Neuronal stem cell (in vitro differentiated cells): ENCODE measurements at regions not wholly inside any gene's neighbourhood (a gene's known extent, or its start where the extent isn't known, plus 50 kb on each side); places are given as distances from the start of the nearest gene placed in this dataset.

Source experiments
- DNase-seq: peaks from one replicate; pipeline ENCODE4 v3.0.0-alpha.2; 2013; ENCODE audit warnings: low spot score
- H2AFZ ChIP-seq: one replicate; pipeline ENCODE4 v1.6.1; 2013; ENCODE audit warnings: mild to moderate bottlenecking, low read length, inconsistent platforms
- H2AK5ac ChIP-seq: 2 replicates; pipeline ENCODE4 v1.6.1; 2013; ENCODE audit warnings: low read depth, mild to moderate bottlenecking, inconsistent platforms, low read length, moderate library complexity, mixed read lengths
- H2BK120ac ChIP-seq: 2 replicates; pipeline ENCODE4 v1.6.1; 2013; ENCODE audit warnings: low read depth, mild to moderate bottlenecking, inconsistent platforms, low read length, moderate library complexity, mixed read lengths
- H2BK12ac ChIP-seq: one replicate; pipeline ENCODE4 v1.6.1; 2013; ENCODE audit warnings: low read length, inconsistent platforms
- H2BK15ac ChIP-seq: 2 replicates; pipeline ENCODE4 v1.6.1; 2013; ENCODE audit warnings: mild to moderate bottlenecking, low read length, inconsistent platforms, mixed read lengths
- H2BK5ac ChIP-seq: one replicate; pipeline ENCODE4 v1.6.1; 2013; ENCODE audit warnings: inconsistent platforms, mild to moderate bottlenecking, low read length, moderate library complexity
- H3K14ac ChIP-seq: one replicate; pipeline ENCODE4 v1.6.1; 2013; ENCODE audit warnings: low read length, inconsistent platforms
- H3K18ac ChIP-seq: 2 replicates; pipeline ENCODE4 v1.6.1; 2013; ENCODE audit warnings: low read length, inconsistent platforms
- H3K23ac ChIP-seq: 2 replicates; pipeline ENCODE4 v1.6.1; 2013; ENCODE audit warnings: low read depth, mild to moderate bottlenecking, mixed read lengths, low read length, inconsistent platforms; ENCODE audit not compliant: poor library complexity
- H3K27ac ChIP-seq: replicated peaks from 3 replicates; pipeline ENCODE4 v1.5.1; 2013; ENCODE audit warnings: low read length, inconsistent platforms
- H3K27me3 ChIP-seq, 3 experiments: 2 replicates each; pipeline ENCODE4 v1.6.1; 2013; ENCODE audit warnings: low read length in 3 of 3, mild to moderate bottlenecking in 2 of 3, inconsistent platforms in 1 of 3, low read depth in 1 of 3, mixed read lengths in 1 of 3, moderate library complexity in 1 of 3; ENCODE audit not compliant: control insufficient read depth in 3 of 3, insufficient read depth in 3 of 3
- H3K36me3 ChIP-seq, 2 donors: replicated peaks in 1 of 2; 2 replicates each; pipeline ENCODE4 v1.6.1; 2013; ENCODE audit warnings: low read length in 2 of 2; ENCODE audit not compliant: control insufficient read depth in 2 of 2, insufficient read depth in 2 of 2
- H3K4ac ChIP-seq: 2 replicates; pipeline ENCODE4 v1.6.1; 2013; ENCODE audit warnings: inconsistent platforms, mild to moderate bottlenecking, low read length, moderate library complexity
- H3K4me1 ChIP-seq, 2 donors: 1 replicate in 1 of 2; 2 replicates in 1 of 2; pipeline ENCODE4 v1.6.1; 2013; ENCODE audit warnings: low read length in 2 of 2, low read depth in 1 of 2; ENCODE audit not compliant: control insufficient read depth in 2 of 2, insufficient read depth in 1 of 2
- H3K4me2 ChIP-seq: one replicate; pipeline ENCODE4 v1.6.1; 2013; ENCODE audit warnings: mild to moderate bottlenecking, low read length, inconsistent platforms; ENCODE audit not compliant: insufficient read depth, poor library complexity, severe bottlenecking
- H3K4me3 ChIP-seq, 2 donors: 2 replicates each; pipeline ENCODE4 v1.5.1; 2013; ENCODE audit warnings: low read length in 2 of 2, mild to moderate bottlenecking in 2 of 2, inconsistent platforms in 1 of 2, moderate library complexity in 1 of 2
- H3K79me1 ChIP-seq: one replicate; pipeline ENCODE4 v1.6.1; 2013; ENCODE audit warnings: low read depth, mild to moderate bottlenecking, inconsistent platforms, low read length, moderate library complexity
- H3K9ac ChIP-seq: one replicate; pipeline ENCODE4 v1.6.1; 2013; ENCODE audit warnings: mild to moderate bottlenecking, low read depth, low read length, inconsistent platforms; ENCODE audit not compliant: poor library complexity
- H3K9me3 ChIP-seq, 2 donors: replicated peaks in 1 of 2; 2 replicates each; pipeline versions ENCODE3 to v1.6.1; 2013; ENCODE audit warnings: low read length in 2 of 2, mild to moderate bottlenecking in 2 of 2, inconsistent platforms in 1 of 2, low read depth in 1 of 2, mixed read lengths in 1 of 2, moderate library complexity in 1 of 2; ENCODE audit not compliant: control insufficient read depth in 2 of 2, insufficient read depth in 1 of 2
- H4K8ac ChIP-seq: one replicate; pipeline ENCODE4 v1.6.1; 2013; ENCODE audit warnings: low read depth, mild to moderate bottlenecking, inconsistent platforms, low read length, moderate library complexity
- H4K91ac ChIP-seq: one replicate; pipeline ENCODE4 v1.6.1; 2013; ENCODE audit warnings: low read length, low read depth, mild to moderate bottlenecking, inconsistent platforms; ENCODE audit not compliant: poor library complexity
- WGBS, 2 donors: extraction: QIAGEN DNeasy Blood & Tissue Kit; methylation state at CpG; one replicate each; pipeline ENCODE4 v1.1.7; 2013; ENCODE audit warnings: missing lambda C conversion rate in 2 of 2, mixed read lengths in 1 of 2; ENCODE audit not compliant: insufficient read length in 2 of 2, insufficient replicate concordance in 1 of 2; ENCODE audit errors: extremely low coverage in 2 of 2; 5-methylcytosine and 5-hydroxymethylcytosine counted together

DNA sequence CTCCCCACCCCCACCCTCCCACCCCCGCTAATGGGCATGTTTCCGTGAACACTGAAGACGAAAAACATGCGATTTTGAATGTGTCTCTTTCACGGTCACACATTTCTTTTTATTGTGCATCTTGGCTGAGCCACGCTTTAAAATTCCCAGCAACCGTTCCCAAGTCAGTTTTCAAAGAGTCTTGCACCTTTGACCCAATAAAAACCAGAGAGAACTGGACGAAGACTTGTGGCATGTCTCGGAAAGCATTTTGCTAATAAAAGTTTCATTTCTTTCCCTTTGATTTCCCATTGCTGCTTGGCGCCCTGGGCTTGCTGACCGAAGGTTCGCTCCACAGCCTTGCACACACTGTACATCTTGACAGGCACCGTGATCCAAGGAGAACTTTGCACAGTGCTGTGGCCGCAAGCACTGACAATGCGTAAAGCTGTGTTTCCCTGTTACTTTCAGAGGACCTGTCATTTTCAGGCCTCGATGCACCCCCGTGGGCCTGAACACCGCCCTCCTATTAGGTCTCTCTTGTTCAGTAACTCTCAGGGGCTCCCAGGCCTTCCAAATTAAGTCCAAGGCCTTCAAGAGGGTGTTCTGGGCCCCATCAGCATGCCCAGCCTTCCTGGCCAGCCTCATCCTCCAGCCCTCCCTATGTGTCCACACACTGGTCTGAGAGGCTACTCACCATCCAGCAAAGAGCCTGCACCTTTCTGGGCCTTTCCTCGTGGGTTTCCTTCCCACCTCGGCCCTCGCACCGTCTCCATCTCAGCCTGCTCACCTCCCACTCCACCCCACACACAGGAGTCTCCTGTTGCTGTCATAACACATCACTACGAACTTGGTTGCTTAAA, 63.4 kb upstream of the DIO3 start:
- Histone ChIP-seq H2BK12ac (no peak overlapping the region), H2BK120ac (no peak overlapping the region), H3K9ac (no peak overlapping the region), H3K27me3 (peaks cover 0 to 34% (median 16%) of the 10 kb centered on the region in 3 experiments), H3K27ac (no peak overlapping the region), H3K4me2 (no peak overlapping the region), H3K18ac (peak overlapping the region; percentile 30), H2AK5ac (peak overlapping the region; percentile 10), H2AFZ (no peak overlapping the region), H3K9me3 (peaks cover 0 to 10% of the 10 kb centered on the region in 2 donors), H3K23ac (peak overlapping the region; percentile 1), H3K4ac (no peak overlapping the region), H2BK15ac (no peak overlapping the region), H3K4me1 (peaks cover 15 to 20% of the 10 kb centered on the region in 2 donors), H3K14ac (no peak overlapping the region), H2BK5ac (no peak overlapping the region), H3K36me3 (no peaks in the 10 kb centered on the region), H3K4me3 (no peak overlapping the region), H3K79me1 (no peaks in the 10 kb centered on the region), H4K8ac (no peak overlapping the region), H4K91ac (no peak overlapping the region)
- no peak for DNase-seq
- WGBS, 2 donors, result no CpG with 5 or more reads among the region's 23 CpGs

DNA sequence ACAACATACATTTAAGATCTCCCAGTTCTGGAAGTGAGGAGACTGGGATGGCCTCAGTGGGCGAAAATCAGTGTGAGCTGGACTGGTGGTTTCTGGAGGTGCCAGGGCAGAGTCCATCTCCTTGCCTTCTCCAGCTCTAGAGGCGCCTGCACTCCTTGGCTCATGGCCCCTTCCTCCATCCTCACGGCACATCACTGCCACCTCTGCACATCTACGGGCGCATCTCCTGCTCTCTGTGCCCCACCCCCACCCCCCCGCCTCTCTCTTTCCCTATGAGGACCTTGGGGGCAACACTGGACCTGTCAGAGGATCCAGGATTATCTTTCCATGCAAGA, 62.8 kb upstream of the DIO3 start:
- no CpG with 5 or more reads among the region's 6 CpGs for WGBS, 2 donors
- Histone ChIP-seq H3K23ac (no peak overlapping the region), H3K14ac (no peak overlapping the region), H3K79me1 (no peaks in the 10 kb centered on the region), H2BK12ac (no peak overlapping the region), H4K91ac (no peak overlapping the region), H2AFZ (no peak overlapping the region), H3K9me3 (peaks cover 0 to 9% of the 10 kb centered on the region in 2 donors), H3K4me1 (peaks cover 15 to 20% of the 10 kb centered on the region in 2 donors), H3K27ac (no peak overlapping the region), H3K9ac (no peak overlapping the region), H3K27me3 (peaks cover 0 to 35% (median 16%) of the 10 kb centered on the region in 3 experiments), H3K4me3 (no peak overlapping the region), H3K4me2 (no peak overlapping the region), H3K36me3 (no peaks in the 10 kb centered on the region), H2AK5ac (no peak overlapping the region), H3K18ac (no peak overlapping the region), H4K8ac (no peak overlapping the region), H2BK15ac (no peak overlapping the region), H2BK120ac (no peak overlapping the region), H3K4ac (no peak overlapping the region), H2BK5ac (no peak overlapping the region)
- DNase-seq, result no peak

DNA sequence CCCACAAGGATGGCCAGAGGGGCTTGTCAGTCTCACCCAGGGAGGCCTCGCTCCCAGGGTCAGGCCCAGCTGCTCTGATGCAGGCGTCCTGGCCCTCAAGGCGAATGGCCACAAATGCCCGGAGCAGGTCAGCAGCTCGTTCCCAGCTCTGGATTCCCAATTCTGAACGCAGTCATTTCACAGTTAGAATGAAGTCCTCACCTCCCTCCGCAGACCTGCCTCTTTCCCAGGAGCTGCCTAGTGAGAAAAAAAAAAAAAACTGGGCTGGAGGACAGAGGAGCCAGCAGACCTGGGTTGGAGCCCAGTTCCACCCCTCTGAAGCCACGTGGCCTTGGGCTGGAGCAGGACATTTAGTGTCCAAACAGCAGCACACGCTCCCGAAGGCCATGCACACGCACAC, 62.2 kb upstream of the DIO3 start:
- H3K36me3 ChIP-seq, result no peaks in the 10 kb centered on the region
- peak overlapping the region; percentile 13 for H3K18ac ChIP-seq
- H2BK15ac ChIP-seq, result no peak overlapping the region
- no peaks in the 10 kb centered on the region for H3K79me1 ChIP-seq
- H2BK120ac ChIP-seq, result no peak overlapping the region
- peaks cover 15 to 20% of the 10 kb centered on the region in 2 donors for H3K4me1 ChIP-seq
- WGBS, 2 donors, result no CpG with 5 or more reads among the region's 11 CpGs
- no peak overlapping the region for H3K9ac ChIP-seq
- H2AFZ ChIP-seq, result no peak overlapping the region
- peaks cover 0 to 35% (median 16%) of the 10 kb centered on the region in 3 experiments for H3K27me3 ChIP-seq
- DNase-seq, result no peak
- no peak overlapping the region for H3K4me3 ChIP-seq
- no peak overlapping the region for H4K91ac ChIP-seq
- peak overlapping the region; percentile 47 for H2AK5ac ChIP-seq
- no peak overlapping the region for H3K4ac ChIP-seq
- no peak overlapping the region for H3K27ac ChIP-seq
- H3K4me2 ChIP-seq, result no peak overlapping the region
- no peak overlapping the region for H2BK5ac ChIP-seq
- H2BK12ac ChIP-seq, result no peak overlapping the region
- no peak overlapping the region for H3K14ac ChIP-seq
- no peak overlapping the region for H3K23ac ChIP-seq
- no peak overlapping the region for H4K8ac ChIP-seq
- H3K9me3 ChIP-seq, result peaks cover 0 to 13% of the 10 kb centered on the region in 2 donors

DNA sequence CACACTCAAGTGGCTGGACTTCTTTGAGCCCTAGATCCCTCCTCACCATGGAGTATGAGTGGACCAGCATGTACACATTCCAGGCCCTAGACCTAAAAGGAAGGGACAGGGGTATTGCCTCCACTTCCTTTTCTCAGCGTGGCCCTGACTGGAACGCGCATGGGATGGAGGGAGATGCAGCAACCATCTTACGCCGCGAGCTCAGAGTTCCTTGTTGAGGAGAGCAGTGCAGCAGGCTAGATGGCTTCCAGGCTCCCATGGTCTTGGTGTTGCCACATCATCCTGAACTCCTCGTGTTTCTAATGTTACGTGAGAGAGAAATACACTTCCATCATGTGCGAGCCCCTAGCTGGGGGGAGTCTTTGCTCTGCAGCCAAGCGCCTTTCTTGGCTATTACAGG, 61.8 kb upstream of the DIO3 start:
- Histone ChIP-seq H2BK120ac (no peak overlapping the region), H3K27me3 (peaks cover 0 to 35% (median 16%) of the 10 kb centered on the region in 3 experiments), H3K36me3 (no peaks in the 10 kb centered on the region), H3K79me1 (no peaks in the 10 kb centered on the region), H3K23ac (no peak overlapping the region), H3K14ac (no peak overlapping the region), H2BK12ac (no peak overlapping the region), H3K27ac (no peak overlapping the region), H3K4me1 (peaks cover 15 to 20% of the 10 kb centered on the region in 2 donors), H4K8ac (no peak overlapping the region), H3K9me3 (peaks cover 0 to 13% of the 10 kb centered on the region in 2 donors), H2BK5ac (no peak overlapping the region), H3K18ac (no peak overlapping the region), H3K9ac (no peak overlapping the region), H2BK15ac (no peak overlapping the region), H2AFZ (no peak overlapping the region), H3K4me3 (no peak overlapping the region), H4K91ac (no peak overlapping the region), H2AK5ac (no peak overlapping the region), H3K4ac (no peak overlapping the region), H3K4me2 (no peak overlapping the region)
- DNase-seq, result no peak
- WGBS, 2 donors, result no CpG with 5 or more reads among the region's 10 CpGs
